Activated T-cell treated with anti-CD3 and anti-CD28 coated beads, Interleukin-2, amount 50 U/mL, for 1 hour (primary cell): ENCODE measurements at regions not wholly inside any gene's neighbourhood (a gene's known extent, or its start where the extent isn't known, plus 50 kb on each side); places are given as distances from the start of the nearest gene placed in this dataset.

Experiments used
- DNase-seq: peaks from one replicate; pipeline ENCODE4 v3.0.0-alpha.2; 2020

DNA sequence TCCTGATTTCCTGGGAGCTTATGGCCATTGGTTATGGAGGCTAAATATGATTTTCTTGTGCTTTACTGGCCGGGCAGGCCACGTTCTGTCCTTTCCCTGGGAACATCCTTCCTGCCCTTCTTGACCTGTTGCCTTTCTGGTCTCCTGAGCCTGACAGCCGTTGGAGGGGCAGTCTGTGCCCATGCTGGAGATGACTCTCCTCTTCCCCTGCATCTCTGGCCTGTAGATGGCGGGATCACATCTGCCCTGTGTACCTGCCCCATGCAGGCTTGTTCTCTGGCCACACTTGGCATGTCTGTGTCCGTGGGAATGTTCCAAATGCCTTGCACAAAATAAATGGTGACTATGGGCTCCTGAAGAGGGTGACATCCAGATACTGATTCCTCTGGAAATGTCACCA, 253.1 kb upstream of the IRX4 start:
- no peak for DNase-seq

DNA sequence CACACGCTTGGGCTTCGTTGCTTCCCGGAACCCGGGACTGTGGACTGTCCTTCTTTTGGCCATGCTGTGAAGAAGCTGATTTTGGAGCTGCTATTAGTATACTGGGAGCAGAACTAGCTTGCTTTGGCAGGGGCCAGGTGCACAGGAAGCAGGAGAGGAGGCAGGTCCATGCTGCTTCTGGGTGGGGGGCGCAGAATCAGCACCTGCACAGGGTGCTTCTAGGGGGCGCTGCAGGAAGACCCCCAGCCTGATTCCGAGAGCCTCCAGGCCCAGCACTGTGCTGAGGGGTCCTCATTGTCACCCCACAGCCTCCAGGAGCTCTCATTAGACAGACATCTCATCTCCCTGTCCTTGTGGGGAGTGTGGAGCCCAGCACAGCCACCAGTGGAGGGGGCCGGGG, 252.6 kb upstream of the IRX4 start:
- no peak for DNase-seq

- DNase-seq = no peak
Measured at GRCh38 chr5:2134543-2135292, 252.0 kb upstream of the IRX4 start.

DNA sequence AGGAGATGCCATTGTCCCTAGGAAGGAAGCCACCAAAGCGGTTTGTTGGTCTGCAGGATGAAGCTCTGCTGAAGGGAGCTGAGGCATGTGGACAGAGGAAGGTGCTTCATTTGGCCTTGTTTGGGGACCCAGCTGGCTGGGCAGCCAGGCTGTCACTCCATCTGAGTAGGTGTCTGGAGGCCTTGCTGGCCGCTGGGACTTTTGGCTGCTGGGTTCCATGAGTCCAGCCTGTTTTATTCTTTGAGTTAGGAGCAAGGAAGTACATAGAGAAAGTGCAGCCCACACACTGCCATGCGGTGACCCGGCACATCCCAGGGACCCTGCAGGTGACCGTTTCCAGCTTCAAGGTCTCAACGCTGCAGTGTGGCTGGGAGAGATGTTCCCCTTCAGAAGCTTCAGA, 251.2 kb upstream of the IRX4 start:
- no peak for DNase-seq

GRCh38 chr5:2133080-2133479, 250.4 kb upstream of the IRX4 start:
- no peak for DNase-seq

- DNase-seq = no peak
Measured at GRCh38 chr5:2132497-2132847, 249.7 kb upstream of the IRX4 start.

GRCh38 chr5:2131826-2132496, 249.2 kb upstream of the IRX4 start:
- DNase-seq = no peak

- no peak for DNase-seq
Measured at GRCh38 chr5:2131196-2131595, 248.5 kb upstream of the IRX4 start.

GRCh38 chr5:2130361-2130760, 247.6 kb upstream of the IRX4 start:
- no peak for DNase-seq

DNA sequence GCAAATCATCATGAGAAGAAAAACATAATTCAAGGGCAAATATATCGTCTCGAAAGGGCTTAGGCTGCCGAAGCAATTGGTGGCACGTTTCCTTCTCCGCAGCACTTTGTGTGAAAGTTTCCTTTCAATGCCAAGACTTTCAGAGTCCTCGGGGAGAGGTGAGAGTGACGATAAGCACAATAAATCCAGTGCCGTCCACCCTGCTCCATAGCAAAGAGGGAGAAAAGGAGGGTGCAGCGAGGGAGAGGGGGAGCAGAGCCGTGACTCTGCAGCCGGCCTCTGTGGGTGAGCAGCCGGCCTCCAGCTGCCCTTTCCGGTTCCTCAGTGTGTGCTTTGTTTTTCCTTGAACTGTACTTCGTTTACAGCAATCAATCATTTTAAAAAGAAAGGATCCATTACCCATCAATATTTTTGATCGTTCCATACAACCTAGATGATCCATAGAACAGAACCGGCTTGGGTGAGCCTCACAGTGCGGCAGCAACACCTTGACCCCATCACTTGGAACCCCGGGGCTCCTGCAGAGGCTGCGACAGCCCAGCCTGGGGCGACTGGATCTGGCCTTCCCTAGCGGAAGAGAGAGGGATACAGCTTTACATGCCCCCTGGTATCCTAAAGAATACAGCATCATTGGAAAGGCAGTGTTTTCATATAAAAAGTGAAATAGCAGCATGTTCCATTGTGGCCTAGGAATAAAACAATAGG, 247.0 kb upstream of the IRX4 start:
- no peak for DNase-seq

DNA sequence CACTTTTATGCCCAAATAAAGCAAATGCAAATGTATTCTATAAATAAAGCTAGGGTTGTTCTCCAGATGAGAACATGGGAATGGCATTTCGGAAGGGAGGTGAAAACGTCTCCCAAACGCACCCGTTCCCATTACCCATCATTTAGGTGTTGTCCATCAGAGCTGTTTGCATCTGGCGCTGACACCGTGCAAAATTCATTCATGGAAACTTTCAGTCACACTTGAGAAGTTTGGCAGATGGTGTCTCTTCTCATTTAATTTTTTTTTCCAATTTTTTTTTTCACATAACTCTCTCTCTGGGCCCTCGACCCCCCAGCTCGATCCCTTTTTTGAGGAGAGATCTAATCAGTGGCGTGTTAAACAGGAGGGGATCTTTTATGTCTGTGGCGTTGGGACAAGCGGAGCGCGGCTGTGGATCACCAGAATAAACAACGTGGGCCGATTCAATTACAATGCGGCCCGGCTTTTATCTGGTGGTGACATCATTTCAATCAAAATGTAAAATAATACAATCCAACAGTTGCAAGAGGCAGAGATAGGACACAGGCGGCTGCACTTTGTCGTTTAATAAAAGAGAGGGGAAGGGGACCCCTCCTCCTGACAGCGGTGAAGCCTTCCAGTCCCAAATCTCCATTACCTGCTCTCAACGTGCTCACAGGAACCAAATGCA, 246.1 kb upstream of the IRX4 start:
- DNase-seq = no peak

GRCh38 chr5:2126512-2126911, 243.8 kb upstream of the IRX4 start:
- DNase-seq = no peak

DNA sequence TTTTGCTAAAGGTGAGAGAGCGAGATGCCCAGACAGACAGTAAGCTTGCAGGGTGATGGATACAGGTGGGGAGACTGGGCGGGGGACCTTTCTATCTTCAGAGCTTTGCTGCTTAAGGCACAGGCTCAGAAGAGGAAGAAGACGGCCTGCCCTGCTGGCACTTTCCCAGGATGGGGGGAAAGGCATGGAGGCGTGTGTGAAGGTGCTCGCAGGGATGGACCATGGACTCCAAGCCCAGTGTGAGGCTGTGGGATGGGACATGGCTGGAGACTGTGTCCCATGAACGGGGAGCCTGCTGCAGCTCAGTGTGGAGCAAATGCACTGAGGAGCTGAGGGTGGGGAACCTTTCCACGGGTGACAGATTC, 243.2 kb upstream of the IRX4 start:
- no peak for DNase-seq

DNA sequence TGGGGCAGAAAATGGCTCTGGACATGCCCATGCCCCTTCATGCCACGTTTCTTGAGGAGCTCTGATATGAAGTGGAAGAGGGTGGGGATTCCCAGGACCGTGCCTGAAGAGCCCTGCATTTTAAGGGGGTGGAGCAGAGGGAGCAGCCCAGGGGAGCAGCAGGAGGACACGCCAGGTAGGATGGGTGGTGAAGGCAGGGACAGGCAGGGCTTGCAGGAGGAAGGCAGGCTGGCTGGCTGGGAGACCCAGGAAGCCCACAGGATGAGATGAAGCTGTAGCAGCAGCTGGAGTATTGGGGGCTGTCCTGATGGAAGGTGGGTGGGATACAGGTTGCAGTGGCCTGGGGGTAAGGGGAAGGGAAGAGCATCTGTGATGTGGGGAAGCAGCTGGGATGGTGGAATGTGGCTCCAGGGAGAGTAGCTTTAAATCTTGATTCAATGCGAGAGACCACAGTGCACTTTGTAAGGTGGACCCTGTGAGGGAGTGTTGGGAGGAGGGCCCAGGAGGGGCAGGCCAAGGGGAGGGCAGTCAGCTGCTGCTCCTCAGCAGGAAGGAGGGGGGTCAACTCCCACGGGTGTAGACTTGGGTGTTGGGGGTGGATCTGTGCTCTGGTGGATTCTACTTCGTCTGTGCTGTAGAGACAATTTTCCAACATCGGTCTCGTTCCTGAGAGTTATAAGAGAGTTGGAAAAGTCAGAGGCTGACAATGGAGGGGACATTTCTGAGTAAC, 242.6 kb upstream of the IRX4 start:
- DNase-seq = no peak

DNA sequence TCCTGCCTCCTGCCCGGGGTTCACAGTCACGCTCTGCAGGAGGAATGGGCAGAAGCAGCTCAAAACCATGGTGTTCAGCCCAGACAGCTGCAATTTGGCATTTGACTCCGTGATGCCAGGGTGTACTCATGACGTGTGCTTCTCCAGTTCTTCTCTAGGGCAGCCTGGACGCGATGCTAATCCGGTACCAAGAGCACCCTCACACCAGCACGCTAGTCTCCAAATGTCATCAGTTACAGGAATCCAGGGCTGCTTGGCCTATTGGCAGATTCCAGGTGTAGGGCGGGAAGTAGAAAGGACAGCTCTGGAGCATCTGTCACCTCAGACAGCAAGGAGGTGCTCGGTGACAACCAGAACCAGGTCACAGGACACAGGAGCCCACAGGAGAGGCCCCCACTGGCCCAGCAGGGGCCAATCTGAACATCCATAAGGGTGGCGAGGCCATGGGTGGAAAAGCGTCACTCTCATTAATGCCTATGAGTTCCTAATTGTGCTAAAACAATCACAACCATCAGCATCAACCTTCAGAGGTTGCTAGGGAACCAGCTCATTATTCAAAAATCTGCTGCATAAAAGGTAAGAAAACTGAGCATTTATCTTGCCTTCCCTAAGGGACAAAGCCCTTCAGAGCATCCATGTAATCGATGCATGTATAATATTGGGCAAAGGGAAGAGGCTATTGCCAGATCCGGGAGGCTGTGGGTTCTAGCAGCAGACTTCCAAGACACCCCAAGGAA, 241.9 kb upstream of the IRX4 start:
- no peak for DNase-seq

DNA sequence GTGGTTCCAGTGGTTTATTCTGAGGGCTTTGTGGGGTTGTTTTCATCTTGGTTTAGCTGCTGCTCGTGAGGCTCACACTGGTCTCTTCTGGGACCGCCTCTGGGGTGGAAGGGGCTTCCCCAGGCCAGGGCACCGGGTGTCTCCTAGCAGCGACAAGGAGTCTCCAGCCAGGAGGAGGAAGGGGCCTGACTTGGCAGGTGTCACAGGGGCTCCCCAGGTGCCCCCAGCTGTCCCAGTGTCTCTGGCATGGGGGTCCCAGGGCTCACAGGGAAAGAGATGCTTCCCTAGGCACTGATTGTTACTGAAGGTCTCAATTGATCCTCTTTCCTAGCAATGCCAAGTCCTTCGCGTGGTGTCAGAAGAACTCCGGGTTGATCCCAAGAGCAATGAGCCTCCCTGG, 241.1 kb upstream of the IRX4 start:
- DNase-seq = no peak

GRCh38 chr5:2120361-2120760, 237.6 kb upstream of the IRX4 start:
- DNase-seq = no peak

- no peak for DNase-seq
Measured at GRCh38 chr5:2119573-2119972, 236.8 kb upstream of the IRX4 start.

- no peak for DNase-seq
Measured at GRCh38 chr5:2113348-2114131, 230.8 kb upstream of the IRX4 start.

DNA sequence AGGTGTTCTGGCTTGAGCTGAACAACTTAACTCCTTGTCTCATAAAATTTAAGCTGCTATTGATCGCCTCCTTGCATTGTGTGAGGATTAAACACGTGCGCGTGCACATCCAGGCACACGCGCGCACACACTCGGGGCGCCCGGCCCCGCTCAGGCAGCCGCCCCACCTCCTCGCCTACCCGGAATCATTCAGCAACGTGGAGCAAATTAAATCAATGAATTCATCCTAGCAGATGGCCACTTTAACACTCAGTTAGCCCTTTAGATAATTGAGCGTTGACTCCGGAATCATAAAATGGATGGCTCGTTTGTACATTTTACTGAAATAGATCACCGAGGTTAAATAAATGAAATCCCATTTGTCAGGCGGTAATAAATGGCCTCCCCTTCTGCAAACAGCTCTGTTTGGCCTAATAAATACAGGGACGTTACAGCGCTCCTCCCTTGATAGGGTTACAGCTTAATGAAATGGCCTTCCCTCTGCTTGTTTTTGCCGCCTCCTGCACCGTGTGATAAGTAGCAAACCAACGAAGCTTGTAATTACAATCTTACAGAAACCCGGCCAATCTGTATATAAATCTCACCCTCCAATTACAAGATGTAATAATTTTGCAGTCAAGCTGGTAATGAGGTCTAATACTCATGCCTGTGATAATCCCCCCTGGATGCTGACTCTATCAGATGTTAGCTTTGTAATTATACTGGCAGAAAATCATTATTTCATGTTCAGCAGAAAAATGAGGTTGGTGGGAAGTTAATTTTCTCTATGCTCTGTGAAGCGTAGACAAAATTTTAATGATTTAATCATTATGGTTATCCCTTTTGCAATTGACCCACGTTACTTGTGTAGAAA, 229.7 kb upstream of the IRX4 start:
- DNase-seq = no peak
